SU-DHL-6 (cell line): ENCODE measurements at regions not wholly inside any gene's neighbourhood (a gene's known extent, or its start where the extent isn't known, plus 50 kb on each side); places are given as distances from the start of the nearest gene placed in this dataset.

Experiments
- H2AFZ ChIP-seq: fragments of 200-600 bp; sonication (generic); 2 replicates; pipeline ENCODE4 v1.6.1; 2014; ENCODE audit warnings: low read depth, mild to moderate bottlenecking, moderate library complexity, mixed read lengths, antibody characterized with exemption, low read length; ENCODE audit not compliant: severe bottlenecking
- H3F3A ChIP-seq: fragments of 200-600 bp; shearing (Covaris generic); 2 replicates; pipeline ENCODE4 v1.6.0; 2016; ENCODE audit warnings: antibody characterized with exemption, mild to moderate bottlenecking; ENCODE audit not compliant: insufficient read depth
- H3K27ac ChIP-seq: fragments of 200-600 bp; sonication (generic); 2 replicates; pipeline ENCODE4 v1.5.1; 2016; ENCODE audit warnings: low read depth, mild to moderate bottlenecking, low read length, moderate library complexity, mixed read lengths
- H3K27me3 ChIP-seq: fragments of 200-600 bp; sonication (generic), shearing (Covaris generic); 2 replicates; pipeline ENCODE4 v1.6.0; 2014; ENCODE audit warnings: mild to moderate bottlenecking, low read length
- H3K36me3 ChIP-seq: fragments of 200-600 bp; sonication (generic); 2 replicates; pipeline ENCODE4 v1.6.1; 2014; ENCODE audit warnings: mild to moderate bottlenecking, low read length, mixed read lengths
- H3K4me2 ChIP-seq: fragments of 300-600, 200-600 bp; shearing (Covaris generic), sonication (generic); 2 replicates; pipeline ENCODE4 v1.6.0; 2014; ENCODE audit warnings: low read length, low read depth, mild to moderate bottlenecking; ENCODE audit not compliant: poor library complexity, severe bottlenecking
- H3K4me3 ChIP-seq: fragments of 200-600 bp; sonication (generic); 2 replicates; pipeline ENCODE4 v1.5.1; 2014; ENCODE audit warnings: antibody characterized with exemption, low read length, mild to moderate bottlenecking, mixed read lengths; ENCODE audit not compliant: insufficient read depth, poor library complexity, severe bottlenecking
- H3K79me2 ChIP-seq: fragments of 200-600 bp; sonication (generic); 2 replicates; pipeline ENCODE4 v1.6.1; 2014; ENCODE audit warnings: mild to moderate bottlenecking, low read length, moderate library complexity; ENCODE audit not compliant: insufficient read depth
- H3K9ac ChIP-seq: fragments of 200-600 bp; sonication (generic); 2 replicates; pipeline ENCODE4 v1.7.0; 2014; ENCODE audit warnings: mild to moderate bottlenecking, low read length
- H3K9me2 ChIP-seq: fragments of 200-600 bp; sonication (generic); replicated peaks from 2 replicates; pipeline ENCODE4 v1.6.1; 2014; ENCODE audit warnings: low read length; ENCODE audit not compliant: insufficient read depth
- H3K9me3 ChIP-seq: fragments of 200-600 bp; sonication (generic); 2 replicates; pipeline ENCODE4 v1.6.1; 2014; ENCODE audit warnings: low read length, mixed read lengths; ENCODE audit not compliant: insufficient read depth
- H4K20me1 ChIP-seq: fragments of 200-600 bp; sonication (generic); 2 replicates; pipeline ENCODE4 v1.6.1; 2014; ENCODE audit warnings: low read depth, mild to moderate bottlenecking, antibody characterized with exemption, low read length, moderate library complexity, mixed read lengths
- CTCF ChIP-seq: fragments of 200-600 bp; sonication (generic); IDR thresholded peaks from one replicate; pipeline ENCODE4 v1.5.1; 2017; ENCODE audit warnings: antibody characterized with exemption, mild to moderate bottlenecking, low read length, moderate library complexity; ENCODE audit not compliant: insufficient read depth, poor library complexity, severe bottlenecking
- EZH2phosphoT487 ChIP-seq: fragments of 200-600 bp; sonication (generic), shearing (Covaris generic); conservative IDR thresholded peaks from 2 replicates; pipeline ENCODE4 v1.6.1; 2018; ENCODE audit warnings: mild to moderate bottlenecking, antibody characterized with exemption, low read length, moderate library complexity, mixed read lengths

- no peak for TF ChIP-seq EZH2phosphoT487
- no peak for TF ChIP-seq CTCF
- H3F3A ChIP-seq = no peaks in the 10 kb centered on the region
- H2AFZ ChIP-seq = peak overlapping the region; percentile 29
- no peak overlapping the region for H3K27ac ChIP-seq
- no peak overlapping the region for H3K9ac ChIP-seq
- no peak overlapping the region for H3K4me3 ChIP-seq
- no peaks in the 10 kb centered on the region for H3K9me2 ChIP-seq
- H3K79me2 ChIP-seq = no peaks in the 10 kb centered on the region
- no peaks in the 10 kb centered on the region for H3K27me3 ChIP-seq
- H3K9me3 ChIP-seq = no peaks in the 10 kb centered on the region
- H3K4me2 ChIP-seq = no peak overlapping the region
- no peaks in the 10 kb centered on the region for H4K20me1 ChIP-seq
- H3K36me3 ChIP-seq = no peaks in the 10 kb centered on the region
Measured at GRCh38 chr13:30143666-30144400, 163.5 kb downstream of the KATNAL1 start.

- Histone ChIP-seq H4K20me1 (no peaks in the 10 kb centered on the region), H3K27me3 (no peaks in the 10 kb centered on the region), H3K4me3 (no peak overlapping the region), H3K9ac (no peak overlapping the region), H3K9me2 (no peaks in the 10 kb centered on the region), H3K9me3 (no peaks in the 10 kb centered on the region), H2AFZ (no peak overlapping the region), H3F3A (no peaks in the 10 kb centered on the region), H3K79me2 (no peaks in the 10 kb centered on the region), H3K27ac (no peak overlapping the region), H3K36me3 (no peaks in the 10 kb centered on the region), H3K4me2 (no peak overlapping the region)
- TF ChIP-seq EZH2phosphoT487 (no peak), CTCF (no peak)
Measured at GRCh38 chr13:30142486-30143211, 164.7 kb downstream of the KATNAL1 start.

GRCh38 chr13:30141775-30142485 is 165.4 kb downstream of the KATNAL1 start:
- no peak overlapping the region for H3K4me2 ChIP-seq
- H3K79me2 ChIP-seq = no peaks in the 10 kb centered on the region
- no peak overlapping the region for H3K27ac ChIP-seq
- no peak overlapping the region for H3K4me3 ChIP-seq
- H3F3A ChIP-seq = no peaks in the 10 kb centered on the region
- H4K20me1 ChIP-seq = no peaks in the 10 kb centered on the region
- H2AFZ ChIP-seq = no peak overlapping the region
- H3K9me2 ChIP-seq = no peaks in the 10 kb centered on the region
- no peak overlapping the region for H3K9ac ChIP-seq
- no peaks in the 10 kb centered on the region for H3K9me3 ChIP-seq
- H3K27me3 ChIP-seq = no peaks in the 10 kb centered on the region
- no peak for TF ChIP-seq EZH2phosphoT487
- no peak for TF ChIP-seq CTCF
- no peaks in the 10 kb centered on the region for H3K36me3 ChIP-seq
